HG03066 (cell line): ENCODE measurements at regions not wholly inside any gene's neighbourhood (a gene's known extent, or its start where the extent isn't known, plus 50 kb on each side); places are given as distances from the start of the nearest gene placed in this dataset.
A peak's percentile ranks its signal among the peaks of the same experiment; 100 is the strongest.
"Not testable (repeated sequence)": the region's sequence is repeated elsewhere in the genome, so short reads cannot be mapped to it uniquely, and the experiment has no call there.

Source experiments
- ATAC-seq: cut with Tn5 transposase; IDR thresholded peaks from one replicate; pipeline ENCODE4 v1.9.1; 2021; ENCODE audit warnings: low read depth; ENCODE audit not compliant: unreplicated experiment

DNA sequence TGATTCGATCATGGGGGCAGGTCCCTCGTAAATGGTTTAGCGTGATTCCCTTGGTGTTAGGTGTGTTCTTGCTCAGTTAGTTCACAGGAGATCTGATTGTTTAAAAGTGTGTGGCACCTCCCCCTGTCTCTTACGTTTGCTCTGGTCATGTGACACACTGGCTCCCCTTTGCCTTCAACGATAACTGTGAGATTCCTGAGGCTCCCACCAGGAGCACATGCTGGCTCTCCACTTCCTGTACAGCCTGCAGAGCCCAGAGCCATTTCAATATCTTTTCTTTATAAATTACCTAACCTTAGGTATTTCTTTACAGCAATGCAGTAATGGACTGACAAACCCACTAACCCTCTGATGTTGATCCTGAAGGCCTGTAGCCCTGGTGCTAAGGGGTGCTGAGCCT lies 141.9 kb downstream of the FCRL5 start:
- no peak for ATAC-seq

DNA sequence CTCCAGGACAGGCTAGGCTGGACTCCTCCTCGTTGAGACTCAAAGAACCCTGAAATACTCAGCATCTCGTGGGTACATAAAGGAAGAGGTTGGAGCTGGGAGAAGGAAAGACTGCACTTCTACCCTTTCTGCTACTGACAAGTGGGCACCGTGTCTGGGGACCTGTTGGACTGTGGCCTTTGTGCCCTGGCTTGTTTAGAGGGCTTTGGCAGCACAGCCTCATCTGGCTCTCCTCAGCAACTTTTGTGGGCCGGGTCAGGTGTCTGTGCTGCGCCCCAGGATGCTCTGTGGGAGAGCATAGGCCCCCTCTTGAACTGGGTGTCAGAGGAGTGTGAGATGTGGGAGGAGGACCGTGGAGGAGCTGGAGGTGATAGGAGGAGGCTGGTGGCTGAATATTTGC lies 142.4 kb downstream of the FCRL5 start:
- ATAC-seq, result no peak

DNA sequence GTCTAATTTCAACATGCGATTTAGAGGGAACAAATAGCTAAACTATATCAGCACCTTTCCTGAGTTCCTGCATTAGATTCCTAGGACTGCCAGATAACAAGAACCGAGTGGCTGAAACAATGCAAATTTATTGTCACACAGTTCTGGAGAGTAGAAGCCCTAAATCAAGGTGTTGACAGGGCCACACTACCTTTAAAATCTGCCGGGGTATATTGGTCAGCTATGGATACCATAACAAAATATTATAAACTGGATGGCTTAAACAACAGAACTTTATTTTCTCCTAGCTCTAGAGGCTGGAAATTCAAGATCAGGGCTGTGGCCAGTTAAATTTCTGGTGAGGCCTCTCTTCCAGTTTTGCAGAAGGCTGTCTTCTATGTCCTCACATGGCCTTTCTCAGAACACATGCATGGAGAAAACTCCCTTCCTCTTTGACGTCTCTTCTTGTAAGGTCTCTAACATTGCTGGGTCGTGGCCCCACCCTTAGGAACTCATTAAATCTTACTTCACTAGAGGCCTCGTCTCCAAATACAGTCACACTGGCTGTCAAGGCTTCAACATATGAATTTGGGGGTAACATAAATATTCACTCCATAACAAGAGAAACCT lies 144.3 kb downstream of the FCRL5 start:
- no peak for ATAC-seq

DNA sequence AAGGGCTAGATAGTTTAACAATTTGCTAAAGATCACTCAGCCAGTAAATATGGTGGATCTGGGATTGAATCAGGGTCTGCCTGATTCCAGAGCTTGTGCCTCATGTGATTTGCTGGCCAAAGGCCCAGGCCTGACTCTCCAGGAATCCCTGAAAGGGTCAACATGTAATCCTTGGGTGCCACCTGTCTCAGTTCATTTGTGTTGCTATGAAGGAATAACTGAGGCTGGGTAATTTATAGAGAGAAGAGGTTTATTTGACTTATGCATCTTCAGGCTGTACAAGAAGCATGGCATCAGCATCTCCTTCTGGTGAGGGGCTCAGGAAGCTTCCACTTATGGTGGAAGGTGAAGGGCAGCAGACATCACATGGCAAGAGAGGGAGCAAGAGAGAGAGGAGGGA lies 144.9 kb downstream of the FCRL5 start:
- ATAC-seq, result no peak

DNA sequence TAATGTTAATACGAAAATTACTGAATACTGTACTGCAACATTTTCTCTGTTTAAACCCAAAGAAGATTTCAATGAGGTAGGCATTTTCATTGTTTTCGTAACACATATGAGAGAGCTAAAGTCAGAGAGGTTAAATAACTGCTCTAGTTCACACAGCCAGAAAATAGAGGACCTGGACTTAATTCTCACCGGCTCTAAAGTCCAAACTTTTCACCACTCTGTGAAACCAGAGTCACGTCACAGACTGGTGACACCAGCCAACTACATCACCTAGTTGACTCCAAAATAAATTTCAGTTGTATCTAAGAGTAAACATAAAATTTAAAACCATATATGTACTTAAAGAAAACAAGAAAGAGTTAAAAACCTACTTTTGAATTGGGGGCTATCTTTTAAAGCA lies 146.7 kb downstream of the FCRL5 start:
- no peak for ATAC-seq

DNA sequence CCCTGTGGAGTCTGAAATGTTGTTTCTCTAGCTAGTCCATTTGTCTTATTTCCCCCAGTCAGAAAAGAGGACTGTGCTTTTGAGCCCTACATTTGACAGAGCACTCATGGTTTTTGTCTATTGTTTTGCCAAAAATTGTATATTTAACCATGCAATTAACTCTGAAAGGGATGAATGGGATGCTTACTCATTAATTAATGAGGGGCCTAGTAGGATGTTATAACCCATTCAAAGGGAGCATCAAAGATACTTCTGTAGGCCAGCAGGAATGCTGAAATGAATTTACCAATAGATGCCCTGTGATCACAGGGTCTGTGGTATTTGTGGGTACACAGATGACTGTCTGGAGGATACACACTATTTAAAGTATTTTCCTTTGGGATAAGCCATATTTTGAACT lies 147.7 kb downstream of the FCRL5 start:
- no peak for ATAC-seq

DNA sequence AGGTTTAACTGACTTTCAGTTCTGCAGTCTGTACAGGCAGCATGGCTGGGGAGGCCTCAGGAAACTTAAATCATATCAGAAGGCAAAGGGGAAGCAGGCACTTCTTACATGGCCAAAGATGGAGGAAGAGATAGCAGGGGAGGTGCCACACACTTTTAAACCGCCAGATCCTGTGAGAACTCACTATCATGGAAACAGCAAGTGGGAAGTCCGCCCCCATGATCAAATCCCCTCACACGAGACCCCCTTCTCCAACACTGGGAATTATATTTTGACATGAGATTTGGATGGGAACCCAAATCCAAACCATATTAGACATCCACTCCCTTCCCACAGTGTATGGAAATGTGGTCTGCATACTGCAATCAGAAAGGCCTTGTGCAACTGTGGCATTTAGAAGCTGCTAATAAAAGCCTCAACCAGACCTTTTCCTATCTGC lies 148.2 kb downstream of the FCRL5 start:
- ATAC-seq, result no peak

DNA sequence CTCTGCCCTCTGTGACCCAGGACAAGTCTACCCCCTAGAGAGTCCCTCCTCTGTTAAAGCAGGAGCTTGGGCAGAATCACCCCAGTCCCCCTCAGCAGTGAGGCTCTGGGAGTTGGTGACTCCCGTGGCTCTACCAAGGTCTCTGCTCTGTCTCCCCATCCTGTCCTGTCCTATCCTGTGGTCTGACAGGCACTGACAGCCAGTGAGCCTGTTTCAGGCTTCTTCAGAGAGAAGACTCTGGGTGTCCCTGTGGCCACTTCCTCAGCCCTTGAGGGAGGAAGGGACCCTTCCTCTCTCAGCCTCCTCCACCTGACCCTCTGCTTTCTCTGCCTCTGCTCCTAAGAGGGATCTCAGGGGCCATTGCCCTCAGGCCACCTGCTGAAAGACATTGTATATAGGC lies 148.7 kb downstream of the FCRL5 start:
- ATAC-seq, result no peak

DNA sequence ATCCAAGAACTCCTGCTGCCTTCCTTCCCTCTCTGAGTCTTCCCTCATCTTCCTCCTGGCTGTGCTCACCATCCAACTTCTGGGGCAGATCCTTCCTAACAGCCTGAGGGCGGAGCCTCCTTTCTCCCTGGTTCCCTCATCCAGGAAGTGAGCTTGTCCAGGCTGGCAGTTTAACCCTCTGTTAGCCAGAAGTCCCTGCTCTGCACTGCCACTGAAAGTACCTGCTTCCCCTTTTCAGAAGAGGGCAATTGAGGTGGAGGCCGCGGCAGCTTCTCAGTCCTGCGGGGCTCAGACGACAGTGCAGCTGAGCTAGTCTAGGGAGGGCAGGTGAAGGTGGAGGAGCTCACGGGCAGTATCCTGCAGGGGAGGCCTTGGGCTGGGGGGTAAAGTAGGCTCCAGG lies 149.1 kb downstream of the FCRL5 start:
- peak; percentile 73 for ATAC-seq

DNA sequence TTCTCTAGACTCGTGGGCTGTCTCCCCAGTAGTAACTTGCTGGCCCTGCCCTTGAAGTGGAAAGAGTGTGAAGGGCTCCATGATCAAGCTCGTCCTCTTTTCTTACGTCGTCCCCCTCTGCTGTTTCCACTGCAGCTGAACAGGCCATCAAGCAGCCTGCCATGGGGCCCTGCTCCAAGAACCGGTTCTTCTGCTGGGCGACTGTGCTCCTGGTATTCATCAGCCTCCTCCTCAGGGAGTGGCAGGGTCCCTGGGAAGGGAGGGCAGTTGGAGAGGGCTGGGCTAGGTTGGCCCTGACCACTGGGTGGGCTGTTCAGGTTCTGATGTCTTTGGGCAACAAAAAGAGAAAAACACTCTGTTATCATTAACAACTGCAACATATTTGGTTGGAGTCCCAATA lies 151.5 kb downstream of the FCRL5 start:
- ATAC-seq, result no peak

DNA sequence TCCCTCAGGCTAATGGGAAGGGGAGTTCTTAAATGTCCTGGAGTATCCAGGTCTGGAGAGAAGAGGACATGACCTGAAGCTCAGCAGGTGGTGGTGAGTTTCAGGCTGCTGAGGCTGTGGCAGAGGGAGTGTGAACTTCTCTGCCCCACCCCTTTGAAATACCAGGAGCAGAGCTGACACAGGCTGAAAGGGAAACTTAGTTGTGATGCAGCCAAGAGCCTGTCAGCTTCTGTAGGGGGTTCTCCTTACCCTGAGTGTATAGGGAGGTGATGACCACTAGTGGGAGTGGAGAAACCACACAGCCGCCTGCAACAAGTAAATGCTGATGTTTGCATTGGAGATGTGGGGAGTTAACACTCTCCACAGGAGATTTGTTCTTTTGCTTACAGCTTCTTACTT lies 152.3 kb downstream of the FCRL5 start:
- ATAC-seq, result peak; percentile 65

DNA sequence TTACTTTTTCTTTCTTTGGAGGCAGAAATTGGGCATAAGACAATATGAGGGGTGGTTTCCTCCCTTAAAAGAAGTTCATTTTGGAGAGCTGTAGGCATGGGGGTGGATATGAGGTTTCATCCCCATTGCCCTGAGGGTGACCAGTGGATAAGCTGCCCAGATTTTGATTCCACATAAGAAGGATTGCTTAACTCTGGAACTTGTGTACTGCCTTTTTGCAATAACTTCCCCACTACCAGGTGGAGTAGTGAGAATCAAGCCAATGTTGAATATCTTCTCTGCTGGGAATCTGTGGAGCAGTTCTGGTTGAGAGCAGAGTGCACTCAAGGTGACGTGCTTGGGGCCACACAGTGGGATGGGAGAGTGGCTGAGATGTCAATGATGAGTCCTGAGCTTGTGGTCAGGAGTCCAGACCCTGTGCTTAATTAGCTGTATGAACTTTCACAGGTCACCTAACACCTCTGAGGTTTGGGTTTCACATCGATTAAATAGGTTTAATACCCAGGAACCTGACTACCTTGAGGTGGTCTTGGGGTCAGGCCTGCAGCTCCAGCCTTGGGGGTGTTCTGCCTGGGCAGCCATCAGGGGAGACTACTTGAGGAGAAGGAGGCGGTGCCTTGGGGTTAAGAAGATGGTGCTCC lies 152.9 kb downstream of the FCRL5 start:
- ATAC-seq, result peak; percentile 13

DNA sequence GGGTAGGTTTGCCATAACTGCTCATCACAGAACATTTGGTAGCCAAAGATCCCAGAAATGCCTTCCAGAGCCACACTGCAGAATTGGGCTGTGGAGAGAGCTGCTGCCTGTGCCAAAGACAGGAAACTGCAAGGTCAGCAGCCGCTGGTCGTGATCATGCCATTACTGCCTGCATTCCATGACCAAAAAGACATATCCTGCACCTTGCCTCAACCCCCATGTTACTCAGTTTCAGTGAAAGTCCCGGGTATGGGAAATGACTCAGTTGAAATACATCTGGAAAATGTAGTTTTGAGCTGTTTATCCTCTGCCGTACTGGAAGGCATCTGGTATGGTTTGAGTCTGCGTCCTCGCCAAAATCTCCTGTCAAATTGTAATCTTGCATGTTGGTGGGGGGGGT lies 161.7 kb downstream of the FCRL5 start:
- no peak for ATAC-seq

DNA sequence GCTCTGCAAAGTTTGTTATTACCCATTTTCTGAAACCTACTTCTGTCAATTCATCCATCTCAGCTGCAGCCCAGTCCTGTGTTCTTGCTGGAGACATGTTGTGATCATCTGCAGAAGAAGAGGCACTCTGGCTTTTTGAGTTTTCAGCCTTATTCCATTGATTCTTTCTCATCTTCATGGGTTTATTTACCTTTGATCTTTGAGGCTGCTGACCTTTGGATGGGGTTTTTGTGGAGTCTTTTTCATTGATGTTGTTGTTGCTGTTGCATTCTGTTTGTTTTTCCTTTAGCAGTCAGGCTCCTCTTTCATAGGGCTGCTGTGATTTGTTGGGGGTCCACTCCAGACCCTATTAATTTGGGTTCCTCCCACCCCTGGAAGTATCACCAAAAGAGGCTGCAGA lies 164.3 kb downstream of the FCRL5 start:
- ATAC-seq, result no peak

DNA sequence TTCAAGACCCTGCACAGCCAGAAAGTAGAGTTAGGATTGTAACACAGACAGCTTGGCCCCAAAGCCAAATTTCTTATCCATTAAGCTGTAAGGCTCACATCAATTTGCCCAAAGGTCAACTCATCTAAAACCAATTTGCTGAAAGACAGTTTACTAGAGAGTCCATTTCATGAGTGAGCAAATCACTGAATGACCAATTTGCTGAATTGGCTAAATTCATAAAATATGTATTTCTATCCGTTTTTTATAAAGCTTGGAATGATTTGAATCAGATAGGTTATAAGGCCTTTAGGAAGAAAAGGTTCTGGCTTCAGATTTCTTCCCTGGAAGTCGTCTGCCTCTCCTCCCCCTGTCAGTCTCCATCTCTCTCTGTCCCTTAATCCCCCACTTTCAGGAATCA lies 168.1 kb downstream of the FCRL5 start:
- ATAC-seq, result no peak

DNA sequence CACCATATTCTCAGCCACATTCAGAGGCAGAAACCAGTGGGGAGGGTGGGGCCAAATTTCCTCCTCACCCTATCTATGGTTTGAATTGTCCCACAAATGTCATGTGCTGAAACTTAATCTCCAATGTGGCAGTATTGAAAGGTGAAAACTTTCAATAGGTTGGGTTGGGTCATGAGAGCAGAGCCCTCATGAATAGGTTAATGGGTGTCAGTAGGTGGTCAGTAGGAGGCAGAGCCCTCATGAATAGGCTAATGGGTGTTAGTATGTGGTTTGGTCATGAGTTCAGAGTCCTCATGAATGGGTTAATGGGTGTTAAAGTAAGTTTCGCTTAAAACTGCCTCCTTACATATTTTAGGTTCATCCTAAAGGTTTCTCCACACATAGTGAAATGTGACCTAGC lies 170.0 kb downstream of the FCRL5 start:
- ATAC-seq, result no peak

DNA sequence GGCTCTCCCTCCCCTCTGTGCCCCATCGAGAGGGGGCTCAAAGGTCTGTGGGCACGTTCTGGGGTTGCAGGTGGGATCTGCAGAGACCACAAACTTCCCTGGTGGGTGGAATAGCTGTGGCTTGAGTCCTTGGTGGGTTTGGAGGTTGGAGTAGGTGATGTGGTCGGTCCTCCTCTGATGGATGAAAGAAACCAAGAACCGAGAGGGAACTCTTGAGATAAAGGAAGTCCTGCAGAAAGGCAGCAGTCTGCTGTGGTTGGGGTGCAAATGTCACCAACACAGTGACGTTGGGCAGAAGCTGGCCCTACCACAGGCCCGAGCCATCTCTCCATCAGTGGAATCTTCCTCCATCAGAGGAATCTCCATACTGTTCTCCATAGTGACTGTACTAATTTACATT lies 171.8 kb downstream of the FCRL5 start:
- no peak for ATAC-seq

DNA sequence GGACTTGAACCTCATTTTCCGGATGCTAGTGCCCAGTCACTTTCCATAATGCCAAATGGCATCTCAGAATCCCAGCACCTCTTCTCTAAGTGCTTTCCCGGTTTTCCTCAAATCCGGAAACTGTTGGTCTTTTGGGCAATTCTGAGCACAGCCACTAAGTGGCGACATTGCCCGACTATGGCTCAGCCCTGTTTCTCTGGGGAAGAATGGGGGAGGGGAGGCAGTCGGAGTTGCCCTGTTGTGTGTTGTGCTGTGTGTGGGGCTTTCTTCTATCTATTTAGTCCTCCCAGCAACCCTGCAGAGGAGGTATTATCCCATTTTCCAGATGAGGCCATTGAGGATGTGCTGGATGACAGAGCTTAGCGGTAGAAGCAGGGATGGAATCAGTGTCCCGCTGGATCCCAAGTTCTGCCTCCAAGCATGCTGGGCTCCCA lies 175.0 kb downstream of the FCRL5 start:
- not testable (repeated sequence) for ATAC-seq

DNA sequence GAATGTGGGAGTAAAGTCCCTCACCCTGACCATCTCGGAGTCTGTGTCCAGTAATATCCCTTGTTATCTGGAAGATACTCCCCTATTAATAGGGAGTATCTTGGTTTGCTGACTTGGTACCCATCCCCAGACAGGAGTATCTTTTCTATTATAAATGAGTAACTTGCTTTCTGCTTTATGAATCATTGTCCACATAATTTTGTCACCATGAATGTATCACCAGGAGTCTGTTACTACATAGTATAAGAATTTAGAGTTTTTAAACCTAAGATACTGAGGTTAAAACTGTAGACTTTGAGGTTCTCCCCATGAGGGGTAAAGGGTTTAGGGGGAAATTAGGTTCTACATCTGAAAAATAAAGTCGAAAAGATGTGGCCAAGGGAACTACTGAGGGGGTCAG lies 175.6 kb downstream of the FCRL5 start:
- ATAC-seq, result no peak

DNA sequence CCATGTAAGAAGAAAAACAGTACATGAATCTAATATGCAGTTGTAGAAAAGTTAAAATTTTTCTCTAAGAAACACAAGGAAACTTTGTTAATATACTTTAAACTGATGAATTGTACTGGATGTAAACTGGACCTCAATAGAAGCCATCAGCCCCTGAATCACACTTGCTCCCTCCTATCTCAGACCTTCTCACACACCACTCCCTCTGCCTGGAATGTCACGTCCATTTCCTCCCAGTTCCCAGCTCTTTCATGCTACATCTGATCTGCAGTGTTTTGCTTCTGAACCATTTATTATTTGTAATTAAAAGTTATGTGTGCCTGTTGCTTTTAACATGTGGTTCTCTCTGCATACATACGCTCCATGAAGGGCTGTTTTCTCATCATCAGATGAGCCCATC lies 180.0 kb downstream of the FCRL5 start:
- not testable (repeated sequence) for ATAC-seq

DNA sequence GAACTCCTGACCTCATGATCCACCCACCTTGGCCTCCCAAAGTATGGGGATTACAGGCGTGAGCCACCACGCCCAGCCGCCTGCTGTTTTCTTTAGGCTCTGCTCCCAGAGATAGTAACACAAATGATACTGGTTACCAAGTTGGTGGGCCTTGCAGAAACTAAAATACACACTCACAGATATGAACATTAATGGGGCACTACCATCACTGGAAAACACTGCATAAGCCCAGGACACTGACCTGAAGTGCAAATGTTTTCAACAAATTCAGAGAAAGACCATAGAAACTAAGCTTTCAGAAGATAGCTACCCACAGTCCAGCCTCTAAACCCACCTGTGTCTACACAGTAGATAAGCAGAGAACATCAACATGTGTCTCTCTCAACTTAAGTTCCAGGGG lies 180.5 kb downstream of the FCRL5 start:
- no peak for ATAC-seq

DNA sequence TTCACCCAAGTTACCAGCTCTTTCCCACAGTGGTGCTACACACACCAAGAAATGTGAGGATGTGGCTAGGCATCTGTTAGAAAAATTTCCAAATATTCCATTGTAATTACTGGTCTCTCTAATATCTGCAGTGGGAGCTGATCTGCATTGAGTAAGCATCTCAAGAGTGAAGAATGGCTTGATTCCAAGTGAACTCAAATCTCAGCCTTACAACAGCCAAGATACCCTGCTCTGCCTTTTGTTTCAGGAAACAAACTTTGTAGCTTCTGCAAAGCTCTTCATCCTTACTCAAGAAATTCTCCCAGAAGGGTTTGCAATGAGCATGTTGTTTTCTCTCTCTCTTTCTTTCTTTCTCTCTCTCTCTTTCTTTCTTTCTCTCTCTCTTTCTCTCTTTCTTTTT lies 181.1 kb downstream of the FCRL5 start:
- ATAC-seq, result no peak

DNA sequence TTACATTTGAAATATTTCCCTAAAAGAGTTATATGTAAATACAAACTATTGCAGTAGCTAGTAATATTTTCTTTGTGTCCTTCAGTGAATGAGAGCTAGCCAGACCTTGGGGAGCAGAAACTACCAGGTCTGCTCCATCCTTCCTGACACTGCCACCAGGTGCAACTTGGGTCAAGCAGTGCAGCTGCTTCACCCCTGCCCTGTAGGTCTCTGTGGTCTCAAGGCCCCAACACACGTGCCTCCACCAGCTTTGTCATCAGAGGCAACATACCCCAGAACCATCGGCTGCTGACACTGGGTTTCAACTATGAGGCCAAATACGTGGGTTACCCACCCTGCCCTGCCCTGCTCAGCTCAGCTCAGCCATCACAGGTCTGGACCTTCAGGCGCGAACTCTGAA lies 181.6 kb downstream of the FCRL5 start:
- no peak for ATAC-seq
